DND-41 (cell line): ENCODE measurements at regions not wholly inside any gene's neighbourhood (a gene's known extent, or its start where the extent isn't known, plus 50 kb on each side); places are given as distances from the start of the nearest gene placed in this dataset.

Experiments used
- ATAC-seq: fragments of 200-7000 bp; cut with Tn5 transposase; 3 replicates; pipeline ENCODE4 v1.9.1; 2021; ENCODE audit warnings: low read depth; ENCODE audit not compliant: insufficient read depth
- DNase-seq: peaks from one replicate; pipeline ENCODE4 v3.0.0-alpha.2; 2020
- H2AFZ ChIP-seq: 2 replicates; pipeline ENCODE4 v1.6.0; 2012; ENCODE audit warnings: low read depth, low read length
- H3K27ac ChIP-seq: 2 replicates; pipeline ENCODE4 v1.5.1; 2012; ENCODE audit warnings: low read length, inconsistent platforms
- H3K27me3 ChIP-seq: fragments of 200-600 bp; sonication (generic); 2 replicates; pipeline ENCODE4 v1.6.0; 2012; ENCODE audit warnings: low read length, mild to moderate bottlenecking, inconsistent platforms; ENCODE audit not compliant: insufficient read depth, poor library complexity
- H3K36me3 ChIP-seq: 2 replicates; pipeline ENCODE4 v1.5.1; 2012; ENCODE audit warnings: low read length, inconsistent platforms; ENCODE audit not compliant: insufficient read depth
- H3K4me1 ChIP-seq: 2 replicates; pipeline ENCODE4 v1.5.1; 2012; ENCODE audit warnings: mild to moderate bottlenecking, low read length; ENCODE audit not compliant: insufficient read depth
- H3K4me2 ChIP-seq: 2 replicates; pipeline ENCODE4 v1.6.0; 2012; ENCODE audit warnings: mild to moderate bottlenecking, moderate library complexity, low read length, inconsistent platforms; ENCODE audit not compliant: insufficient read depth
- H3K4me3 ChIP-seq, 2 experiments: fragments of 200-600 bp in 1 of 2; shearing (Covaris generic) in 1 of 2; 2 replicates each; pipeline ENCODE4 v1.5.1; 2012 to 2016; ENCODE audit warnings: inconsistent platforms in 2 of 2, low read length in 2 of 2, mild to moderate bottlenecking in 2 of 2, low read depth in 1 of 2, moderate library complexity in 1 of 2
- H3K79me2 ChIP-seq: 2 replicates; pipeline ENCODE4 v1.6.0; 2012; ENCODE audit warnings: low read length, inconsistent platforms; ENCODE audit not compliant: insufficient read depth
- H3K9ac ChIP-seq: 2 replicates; pipeline ENCODE4 v1.6.0; 2012; ENCODE audit warnings: low read depth, mild to moderate bottlenecking, inconsistent platforms, low read length, moderate library complexity
- H3K9me3 ChIP-seq: 2 replicates; pipeline ENCODE4 v1.5.1; 2012; ENCODE audit warnings: low read length, moderate library complexity, mild to moderate bottlenecking, inconsistent platforms; ENCODE audit not compliant: insufficient read depth, severe bottlenecking
- H4K20me1 ChIP-seq: 2 replicates; pipeline ENCODE4 v1.6.0; 2012; ENCODE audit warnings: low read length; ENCODE audit not compliant: insufficient read depth
- CTCF ChIP-seq: IDR thresholded peaks from 2 replicates; pipeline ENCODE4 v1.5.1; 2012; ENCODE audit warnings: borderline replicate concordance, low read length, moderate library complexity, mild to moderate bottlenecking; ENCODE audit not compliant: poor library complexity, severe bottlenecking; ENCODE audit errors: extremely low read depth
- EZH2 ChIP-seq: IDR thresholded peaks from 3 replicates; pipeline ENCODE4 v1.6.1; 2012; ENCODE audit warnings: borderline replicate concordance, low read depth, mild to moderate bottlenecking, moderate library complexity, low read length, inconsistent platforms; ENCODE audit not compliant: severe bottlenecking

- H3K36me3 ChIP-seq: no peaks in the 10 kb centered on the region
- H3K4me1 ChIP-seq: no peaks in the 10 kb centered on the region
- H3K27ac ChIP-seq: no peak overlapping the region
- TF ChIP-seq CTCF (no peak), EZH2 (no peak)
- H4K20me1 ChIP-seq: no peaks in the 10 kb centered on the region
- no peak overlapping the region for H3K9ac ChIP-seq
- H3K4me2 ChIP-seq: no peak overlapping the region
- no peaks in the 10 kb centered on the region for H3K27me3 ChIP-seq
- ATAC-seq (no peak), DNase-seq (no peak)
- no peak overlapping the region for H3K4me3 ChIP-seq
- no peaks in the 10 kb centered on the region for H3K79me2 ChIP-seq
- H2AFZ ChIP-seq: no peak overlapping the region
- H3K9me3 ChIP-seq: no peaks in the 10 kb centered on the region
These were observed 1103.7 kb upstream of the CELF2 start for GRCh38 chr10:9913876-9914514.

DNA sequence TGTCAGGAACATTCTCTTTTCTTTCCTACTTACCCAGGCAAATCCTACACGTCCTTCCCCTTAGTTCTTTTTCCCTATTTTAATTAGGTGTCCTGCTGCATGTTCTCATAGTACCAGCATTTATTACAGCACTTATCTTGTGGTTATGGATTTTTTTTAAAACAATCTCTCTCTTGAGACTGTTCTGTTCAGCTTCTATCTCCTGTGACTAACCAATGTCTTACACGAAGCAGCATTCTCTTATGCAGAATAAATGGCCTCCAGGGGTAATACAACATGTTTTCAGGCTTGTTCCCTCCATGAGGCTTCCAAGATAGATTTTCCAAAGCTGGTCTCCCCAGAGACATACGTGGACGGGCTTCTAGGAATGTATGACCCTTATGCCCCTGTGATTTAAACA lies 1096.1 kb upstream of the CELF2 start:
- Histone ChIP-seq H3K4me2 (no peak overlapping the region), H3K27ac (no peak overlapping the region)
- DNase-seq: no peak

GRCh38 chr10:9922126-9922870 lies 1095.4 kb upstream of the CELF2 start:
- H3K4me3 ChIP-seq: no peak overlapping the region
- H3K4me1 ChIP-seq: no peaks in the 10 kb centered on the region
- no peaks in the 10 kb centered on the region for H3K27me3 ChIP-seq
- H3K9me3 ChIP-seq: no peaks in the 10 kb centered on the region
- no peaks in the 10 kb centered on the region for H3K79me2 ChIP-seq
- H3K9ac ChIP-seq: no peak overlapping the region
- ATAC-seq: no peak
- DNase-seq: no peak
- TF ChIP-seq EZH2: no peak
- TF ChIP-seq CTCF: no peak
- no peak overlapping the region for H3K27ac ChIP-seq
- no peak overlapping the region for H2AFZ ChIP-seq
- H4K20me1 ChIP-seq: no peaks in the 10 kb centered on the region
- no peaks in the 10 kb centered on the region for H3K36me3 ChIP-seq
- H3K4me2 ChIP-seq: no peak overlapping the region

More for the DNA sequence above, 1096.1 kb upstream of the CELF2 start:
- no peak overlapping the region for H3K9ac ChIP-seq
- H2AFZ ChIP-seq: no peak overlapping the region
- no peak for ATAC-seq
- H3K27me3 ChIP-seq: no peaks in the 10 kb centered on the region
- H3K9me3 ChIP-seq: no peaks in the 10 kb centered on the region
- no peak overlapping the region for H3K4me3 ChIP-seq
- H3K79me2 ChIP-seq: no peaks in the 10 kb centered on the region
- no peak for TF ChIP-seq EZH2
- TF ChIP-seq CTCF: no peak
- no peaks in the 10 kb centered on the region for H3K4me1 ChIP-seq
- H4K20me1 ChIP-seq: no peaks in the 10 kb centered on the region
- H3K36me3 ChIP-seq: no peaks in the 10 kb centered on the region
